ENCODE measurements at regions not wholly inside any gene's neighbourhood (a gene's known extent, or its start where the extent isn't known, plus 50 kb on each side); places are given as distances from the start of the nearest gene placed in this dataset.

DNA sequence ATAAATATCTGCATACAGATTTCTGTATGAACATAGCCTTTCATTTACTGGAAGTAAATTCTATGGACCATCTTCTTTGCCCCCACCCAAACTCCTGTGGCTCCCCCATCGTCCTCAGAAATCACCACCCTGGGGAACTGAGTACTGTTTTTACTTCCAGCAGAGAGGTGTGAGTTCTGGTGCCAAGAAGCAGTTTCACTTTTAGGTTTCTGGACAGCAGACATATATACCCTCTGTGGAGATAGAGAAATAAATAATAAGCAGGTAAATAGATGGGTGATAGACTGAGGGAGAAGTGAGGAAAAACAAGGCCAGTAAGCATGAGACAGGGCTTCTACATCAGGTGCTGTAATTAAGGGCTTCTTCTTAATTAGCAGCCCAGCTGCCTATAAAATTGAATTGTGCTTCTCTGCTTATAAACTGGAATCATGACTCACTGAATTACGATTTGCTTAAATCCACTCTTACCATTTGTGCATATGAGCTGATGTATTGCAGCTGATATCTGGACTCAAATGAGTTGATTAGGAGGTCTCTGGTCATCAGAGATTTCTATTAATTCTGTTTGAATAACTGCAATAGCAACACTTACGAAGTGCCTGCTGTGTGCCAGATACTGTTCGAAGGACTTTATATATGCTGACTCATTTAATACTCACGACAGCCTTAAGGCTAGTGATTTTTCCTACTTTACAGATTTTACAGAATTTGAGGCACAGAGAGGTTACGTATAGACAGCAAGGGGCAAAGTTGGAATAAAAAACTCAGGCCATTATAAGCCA, 60.8 kb upstream of the DHX15 start:
- no peak overlapping the region for H3K27ac Mint-ChIP-seq
- no peaks in the 10 kb centered on the region for H3K36me3 Mint-ChIP-seq
- no peaks in the 10 kb centered on the region for H3K27me3 ChIP-seq (ENCODE audit: control insufficient read depth in 2 of 2, insufficient read depth in 2 of 2, low read length in 2 of 2)
- H3K4me3 Mint-ChIP-seq, result no peak overlapping the region
- H3K27ac ChIP-seq (ENCODE audit: low read depth, low read length), result no peak overlapping the region
- no peaks in the 10 kb centered on the region for H3K9me3 ChIP-seq (ENCODE audit: control insufficient read depth in 2 of 3, low read length in 3 of 3)
- CTCF ChIA-PET, result interaction anchor here (0.6 kb wide), 1 partner anchor 226 kb away, joined by 3 read pairs; no protein-coding TSS in a partner anchor
- no peaks in the 10 kb centered on the region for H3K36me3 ChIP-seq (ENCODE audit: control insufficient read depth in 2 of 3, insufficient read depth in 3 of 3, low read length in 3 of 3)
- intact Hi-C loops (cut with micrococcal nuclease), result no loop called here
- no peaks in the 10 kb centered on the region for H3K4me1 Mint-ChIP-seq
- POLR2A ChIA-PET, result no interaction called here
- H3K4me1 ChIP-seq (ENCODE audit: control insufficient read depth in 2 of 2, insufficient read depth in 2 of 2, low read length in 2 of 2), result no peaks in the 10 kb centered on the region
- H3K4me3 ChIP-seq (ENCODE audit: low read length), result no peak overlapping the region
- DNase-seq (no peak), ATAC-seq (no peak)
- peaks cover 6 to 19% (median 10%) of the 10 kb centered on the region in 5 donors for H3K27me3 Mint-ChIP-seq
- H3K9me3 Mint-ChIP-seq, result no peaks in the 10 kb centered on the region

GRCh38 chr4:24645765-24646550, 61.6 kb upstream of the DHX15 start:
- Mint-ChIP-seq H3K4me3 (no peak overlapping the region), H3K36me3 (no peaks in the 10 kb centered on the region), H3K4me1 (no peaks in the 10 kb centered on the region), H3K9me3 (no peaks in the 10 kb centered on the region), H3K27me3 (peaks cover 5 to 13% (median 6%) of the 10 kb centered on the region in 5 donors), H3K27ac (no peak overlapping the region)
- no peak for DNase-seq
- Histone ChIP-seq H3K4me3 (ENCODE audit: low read length) (no peak overlapping the region), H3K27me3 (ENCODE audit: control insufficient read depth in 2 of 2, insufficient read depth in 2 of 2, low read length in 2 of 2) (no peaks in the 10 kb centered on the region), H3K27ac (ENCODE audit: low read depth, low read length) (no peak overlapping the region), H3K36me3 (ENCODE audit: control insufficient read depth in 2 of 3, insufficient read depth in 3 of 3, low read length in 3 of 3) (no peaks in the 10 kb centered on the region), H3K9me3 (ENCODE audit: control insufficient read depth in 2 of 3, low read length in 3 of 3) (no peaks in the 10 kb centered on the region), H3K4me1 (ENCODE audit: control insufficient read depth in 2 of 2, insufficient read depth in 2 of 2, low read length in 2 of 2) (no peaks in the 10 kb centered on the region)
- ATAC-seq, result no peak
- intact Hi-C loops (cut with micrococcal nuclease), result no loop called here
- ChIA-PET CTCF (no interaction called here), POLR2A (no interaction called here)

- ATAC-seq, result no peak
- no peak overlapping the region for H3K27ac Mint-ChIP-seq
- CTCF ChIA-PET, result no interaction called here
These were observed 62.6 kb upstream of the DHX15 start for GRCh38 chr4:24646798-24647460.

DNA sequence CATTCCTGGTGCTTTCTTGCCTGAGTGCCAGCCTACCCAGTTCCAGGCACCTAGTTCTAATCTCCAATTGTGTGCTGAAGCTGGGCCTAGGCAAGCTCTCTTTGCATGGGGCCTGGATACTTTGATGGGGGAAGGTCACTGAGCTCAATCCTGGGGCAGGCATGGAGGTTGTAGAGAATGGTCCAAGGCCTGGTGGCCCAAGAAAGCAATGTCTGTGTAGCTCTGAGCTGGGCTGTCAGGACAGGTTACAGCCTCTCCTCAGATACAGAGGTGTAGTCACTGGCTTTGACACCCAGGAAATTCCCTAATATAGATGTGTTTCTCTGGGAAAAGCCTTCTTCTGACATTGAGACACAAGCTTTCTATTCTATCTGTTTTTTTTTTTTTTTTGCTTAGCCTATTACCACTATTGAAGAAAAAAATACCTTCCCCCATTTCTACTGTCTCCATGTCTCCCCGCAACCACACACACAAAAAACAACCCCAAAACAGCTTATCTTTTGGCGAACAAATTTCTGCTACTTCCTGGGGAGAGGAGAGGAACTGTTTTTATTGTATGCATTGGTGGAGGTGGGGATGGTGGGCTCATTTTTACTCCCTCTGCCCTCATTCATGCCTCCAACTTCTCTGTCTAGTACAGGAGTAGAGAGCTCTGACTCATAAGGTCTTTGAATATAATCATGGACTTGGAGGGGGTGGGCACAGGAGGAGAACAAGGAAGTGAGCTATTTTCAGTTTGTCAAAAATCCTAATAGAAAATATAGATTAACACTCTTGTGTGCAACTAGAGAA, 66.7 kb upstream of the DHX15 start:
- H3K9me3 ChIP-seq (ENCODE audit: control insufficient read depth in 2 of 3, low read length in 3 of 3), result no peaks in the 10 kb centered on the region
- H3K27me3 Mint-ChIP-seq, result peaks cover 0 to 8% (median 5%) of the 10 kb centered on the region in 5 donors

More at GRCh38 chr4:24646798-24647460, 62.6 kb upstream of the DHX15 start:
- Mint-ChIP-seq H3K9me3 (no peaks in the 10 kb centered on the region), H3K36me3 (no peaks in the 10 kb centered on the region), H3K27me3 (peaks cover 5 to 13% (median 6%) of the 10 kb centered on the region in 5 donors), H3K4me3 (no peak overlapping the region), H3K4me1 (peaks cover 0 to 3% (median 0%) of the 10 kb centered on the region in 7 donors)
- no peaks in the 10 kb centered on the region for H3K27me3 ChIP-seq (ENCODE audit: control insufficient read depth in 2 of 2, insufficient read depth in 2 of 2, low read length in 2 of 2)
- H3K27ac ChIP-seq (ENCODE audit: low read depth, low read length), result no peak overlapping the region
- no peaks in the 10 kb centered on the region for H3K9me3 ChIP-seq (ENCODE audit: control insufficient read depth in 2 of 3, low read length in 3 of 3)
- no peaks in the 10 kb centered on the region for H3K36me3 ChIP-seq (ENCODE audit: control insufficient read depth in 2 of 3, insufficient read depth in 3 of 3, low read length in 3 of 3)
- H3K4me1 ChIP-seq (ENCODE audit: control insufficient read depth in 2 of 2, insufficient read depth in 2 of 2, low read length in 2 of 2), result no peaks in the 10 kb centered on the region
- DNase-seq, result no peak
- intact Hi-C loops (cut with micrococcal nuclease), result no loop called here
- H3K4me3 ChIP-seq (ENCODE audit: low read length), result no peak overlapping the region
- POLR2A ChIA-PET, result no interaction called here

GRCh38 chr4:24655326-24655725, 71.0 kb upstream of the DHX15 start:
- Histone ChIP-seq H3K4me1 (ENCODE audit: control insufficient read depth in 2 of 2, insufficient read depth in 2 of 2, low read length in 2 of 2) (no peaks in the 10 kb centered on the region), H3K36me3 (ENCODE audit: control insufficient read depth in 2 of 3, insufficient read depth in 3 of 3, low read length in 3 of 3) (no peaks in the 10 kb centered on the region), H3K27me3 (ENCODE audit: control insufficient read depth in 2 of 2, insufficient read depth in 2 of 2, low read length in 2 of 2) (no peaks in the 10 kb centered on the region), H3K27ac (ENCODE audit: low read depth, low read length) (no peak overlapping the region), H3K4me3 (ENCODE audit: low read length) (no peak overlapping the region), H3K9me3 (ENCODE audit: control insufficient read depth in 2 of 3, low read length in 3 of 3) (no peaks in the 10 kb centered on the region)
- DNase-seq, result no peak
- no peaks in the 10 kb centered on the region for H3K36me3 Mint-ChIP-seq
- H3K9me3 Mint-ChIP-seq, result peaks cover 0 to 1% (median 0%) of the 10 kb centered on the region in 11 donors
- H3K27me3 Mint-ChIP-seq, result peaks cover 0 to 22% (median 14%) of the 10 kb centered on the region in 5 donors
- no peak overlapping the region for H3K27ac Mint-ChIP-seq
- intact Hi-C loops (cut with micrococcal nuclease), result no loop called here
- peaks cover 4 to 7% (median 4%) of the 10 kb centered on the region in 7 donors for H3K4me1 Mint-ChIP-seq
- ATAC-seq, result no peak
- POLR2A ChIA-PET, result no interaction called here
- H3K4me3 Mint-ChIP-seq, result no peak overlapping the region
- CTCF ChIA-PET, result no interaction called here

More for the DNA sequence above, 66.7 kb upstream of the DHX15 start:
- DNase-seq (no peak), ATAC-seq (no peak)
- no peaks in the 10 kb centered on the region for H3K27me3 ChIP-seq (ENCODE audit: control insufficient read depth in 2 of 2, insufficient read depth in 2 of 2, low read length in 2 of 2)
- Mint-ChIP-seq H3K9me3 (no peaks in the 10 kb centered on the region), H3K4me1 (peaks cover 0 to 3% (median 0%) of the 10 kb centered on the region in 7 donors), H3K4me3 (no peak overlapping the region), H3K36me3 (no peaks in the 10 kb centered on the region), H3K27ac (peak overlapping the region in 1 of 9 donors; percentile 5)
- CTCF ChIA-PET, result no interaction called here
- POLR2A ChIA-PET, result no interaction called here
- intact Hi-C loops (cut with micrococcal nuclease), result no loop called here
- H3K36me3 ChIP-seq (ENCODE audit: control insufficient read depth in 2 of 3, insufficient read depth in 3 of 3, low read length in 3 of 3), result no peaks in the 10 kb centered on the region
- no peaks in the 10 kb centered on the region for H3K4me1 ChIP-seq (ENCODE audit: control insufficient read depth in 2 of 2, insufficient read depth in 2 of 2, low read length in 2 of 2)
- no peak overlapping the region for H3K27ac ChIP-seq (ENCODE audit: low read depth, low read length)
- H3K4me3 ChIP-seq (ENCODE audit: low read length), result no peak overlapping the region

DNA sequence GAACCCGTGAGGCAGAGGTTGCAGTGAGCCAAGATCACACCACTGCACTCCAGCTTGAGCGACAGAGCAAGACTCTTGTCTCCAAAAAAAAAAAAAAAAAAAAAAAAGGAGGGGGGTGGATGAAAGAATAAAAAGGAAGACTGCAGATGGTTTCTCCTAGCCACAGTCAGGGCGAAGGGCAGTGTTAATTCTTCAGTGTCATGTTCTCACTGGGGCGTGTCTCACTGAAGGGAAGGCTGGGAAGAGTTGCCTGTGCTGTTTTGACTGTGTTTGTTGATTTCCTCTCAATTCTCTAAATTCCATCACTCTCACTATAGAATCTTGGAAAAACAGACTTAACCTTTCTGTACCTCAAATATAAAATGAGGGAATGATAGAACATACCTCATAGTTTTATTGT, 71.6 kb upstream of the DHX15 start:
- DNase-seq, result no peak
- POLR2A ChIA-PET, result no interaction called here
- Histone ChIP-seq H3K36me3 (ENCODE audit: control insufficient read depth in 2 of 3, insufficient read depth in 3 of 3, low read length in 3 of 3) (no peaks in the 10 kb centered on the region), H3K27me3 (ENCODE audit: control insufficient read depth in 2 of 2, insufficient read depth in 2 of 2, low read length in 2 of 2) (no peaks in the 10 kb centered on the region), H3K9me3 (ENCODE audit: control insufficient read depth in 2 of 3, low read length in 3 of 3) (no peaks in the 10 kb centered on the region), H3K4me1 (ENCODE audit: control insufficient read depth in 2 of 2, insufficient read depth in 2 of 2, low read length in 2 of 2) (no peaks in the 10 kb centered on the region), H3K4me3 (ENCODE audit: low read length) (no peak overlapping the region), H3K27ac (ENCODE audit: low read depth, low read length) (no peak overlapping the region)
- CTCF ChIA-PET, result no interaction called here
- no peak overlapping the region for H3K4me3 Mint-ChIP-seq
- intact Hi-C loops (cut with micrococcal nuclease), result no loop called here
- H3K27ac Mint-ChIP-seq, result no peak overlapping the region
- peaks cover 0 to 1% (median 0%) of the 10 kb centered on the region in 11 donors for H3K9me3 Mint-ChIP-seq
- peaks cover 0 to 22% (median 13%) of the 10 kb centered on the region in 5 donors for H3K27me3 Mint-ChIP-seq
- H3K4me1 Mint-ChIP-seq, result peaks cover 4 to 7% (median 4%) of the 10 kb centered on the region in 7 donors
- no peak for ATAC-seq
- H3K36me3 Mint-ChIP-seq, result no peaks in the 10 kb centered on the region

All from naive thymus-derived CD4-positive, alpha-beta T cell (primary cell).